H1 (cell line): ENCODE measurements at regions not wholly inside any gene's neighbourhood (a gene's known extent, or its start where the extent isn't known, plus 50 kb on each side); places are given as distances from the start of the nearest gene placed in this dataset.

Experiments
- CHD1 ChIP-seq: IDR thresholded peaks from 2 replicates; pipeline ENCODE4 v1.6.1; 2012; ENCODE audit warnings: low read depth, low read length, improper control_type of control experiment
- CTCF ChIP-seq, 3 experiments: IDR thresholded peaks; 1 replicate in 2 of 3; 2 replicates in 1 of 3; pipeline versions ENCODE4 v1.5.1 to v1.6.1; 2011; ENCODE audit warnings: low read length in 3 of 3, mild to moderate bottlenecking in 3 of 3, inconsistent platforms in 2 of 3, low read depth in 1 of 3, moderate library complexity in 1 of 3; ENCODE audit not compliant: insufficient read depth in 1 of 3; ENCODE audit errors: control extremely low read depth in 1 of 3

GRCh38 chr9:135403733-135404450 is 75.7 kb upstream of the PPP1R26 start (continued):
- no peak for TF ChIP-seq CHD1
- TF ChIP-seq CTCF (IDR thresholded peaks at IDR 0.05; ENCODE audit: control extremely low read depth in 1 of 3, insufficient read depth in 1 of 3, low read depth in 1 of 3, low read length in 3 of 3), result no peak
- TF ChIP-seq, all 59 proteins: peak for 0
